OCI-LY3 (cell line): ENCODE measurements at regions not wholly inside any gene's neighbourhood (a gene's known extent, or its start where the extent isn't known, plus 50 kb on each side); places are given as distances from the start of the nearest gene placed in this dataset.

Source experiments
- H2AFZ ChIP-seq: fragments of 200-600, 300-600 bp; shearing (Covaris generic); 2 replicates; pipeline ENCODE4 v1.6.0; 2014; ENCODE audit warnings: antibody characterized with exemption, low read depth, low read length
- H3K27ac ChIP-seq: fragments of 200-600, 300-600 bp; sonication (generic); 2 replicates; pipeline ENCODE4 v1.5.1; 2014; ENCODE audit warnings: mild to moderate bottlenecking, low read length, moderate library complexity, mixed read lengths
- H3K27me3 ChIP-seq: fragments of 200-600, 300-600 bp; sonication (generic); 2 replicates; pipeline ENCODE4 v1.6.1; 2014; ENCODE audit warnings: low read depth, low read length, mixed read lengths
- H3K36me3 ChIP-seq: fragments of 200-600, 300-600 bp; sonication (generic); replicated peaks from 2 replicates; pipeline ENCODE3; 2014; ENCODE audit warnings: low read depth, low read length, mixed read lengths
- H3K4me1 ChIP-seq: fragments of 300-600, 200-600 bp; sonication (generic); 2 replicates; pipeline ENCODE4 v1.6.1; 2014; ENCODE audit warnings: low read length, mixed read lengths
- H3K4me2 ChIP-seq: fragments of 200-600, 300-600 bp; sonication (generic); 2 replicates; pipeline ENCODE4 v1.6.1; 2014; ENCODE audit warnings: low read length, mixed read lengths
- H3K4me3 ChIP-seq: fragments of 300-600, 200-600 bp; sonication (generic); 2 replicates; pipeline ENCODE4 v1.5.1; 2014; ENCODE audit warnings: antibody characterized with exemption, mild to moderate bottlenecking, low read length, moderate library complexity
- H3K79me2 ChIP-seq: fragments of 300-600, 200-600 bp; shearing (Covaris generic); 2 replicates; pipeline ENCODE4 v1.6.1; 2014; ENCODE audit warnings: mild to moderate bottlenecking, low read length, mixed read lengths
- H3K9ac ChIP-seq: fragments of 300-600, 200-600 bp; shearing (Covaris generic); 2 replicates; pipeline ENCODE4 v1.6.0; 2014; ENCODE audit warnings: mild to moderate bottlenecking, low read length, moderate library complexity
- H3K9me3 ChIP-seq: fragments of 200-600, 300-600 bp; shearing (Covaris generic); 2 replicates; pipeline ENCODE4 v1.6.1; 2014; ENCODE audit warnings: low read length, mixed read lengths; ENCODE audit not compliant: insufficient read depth
- H4K20me1 ChIP-seq: fragments of 200-600, 300-600 bp; sonication (generic); 2 replicates; pipeline ENCODE4 v1.6.1; 2016; ENCODE audit warnings: low read length, mixed read lengths; ENCODE audit not compliant: insufficient read depth
- EZH2phosphoT487 ChIP-seq: fragments of 200-600 bp; shearing (Covaris generic); IDR thresholded peaks from 2 replicates; pipeline ENCODE4 v1.6.1; 2018; ENCODE audit warnings: antibody characterized with exemption, mixed run types, low read depth
- TF ChIP-seq, protein P1 (sequence below): fragments of 200-600, 300-600 bp; sonication (generic); IDR thresholded peaks from 2 replicates; pipeline ENCODE4 v1.5.1; 2014; ENCODE audit warnings: antibody characterized with exemption, low read length, low read depth

GRCh38 chr12:131402781-131403396 is 308.0 kb upstream of the SFSWAP start:
- Histone ChIP-seq H4K20me1 (no peaks in the 10 kb centered on the region), H3K9ac (no peak overlapping the region), H3K4me2 (no peak overlapping the region), H3K27me3 (no peaks in the 10 kb centered on the region), H3K27ac (no peak overlapping the region), H2AFZ (no peak overlapping the region), H3K4me1 (no peaks in the 10 kb centered on the region), H3K36me3 (no peaks in the 10 kb centered on the region), H3K9me3 (peaks cover under 1% of the 10 kb centered on the region; the same call in 1 of the 2 replicates), H3K4me3 (no peak overlapping the region), H3K79me2 (no peaks in the 10 kb centered on the region)
- TF ChIP-seq, protein P1, sequence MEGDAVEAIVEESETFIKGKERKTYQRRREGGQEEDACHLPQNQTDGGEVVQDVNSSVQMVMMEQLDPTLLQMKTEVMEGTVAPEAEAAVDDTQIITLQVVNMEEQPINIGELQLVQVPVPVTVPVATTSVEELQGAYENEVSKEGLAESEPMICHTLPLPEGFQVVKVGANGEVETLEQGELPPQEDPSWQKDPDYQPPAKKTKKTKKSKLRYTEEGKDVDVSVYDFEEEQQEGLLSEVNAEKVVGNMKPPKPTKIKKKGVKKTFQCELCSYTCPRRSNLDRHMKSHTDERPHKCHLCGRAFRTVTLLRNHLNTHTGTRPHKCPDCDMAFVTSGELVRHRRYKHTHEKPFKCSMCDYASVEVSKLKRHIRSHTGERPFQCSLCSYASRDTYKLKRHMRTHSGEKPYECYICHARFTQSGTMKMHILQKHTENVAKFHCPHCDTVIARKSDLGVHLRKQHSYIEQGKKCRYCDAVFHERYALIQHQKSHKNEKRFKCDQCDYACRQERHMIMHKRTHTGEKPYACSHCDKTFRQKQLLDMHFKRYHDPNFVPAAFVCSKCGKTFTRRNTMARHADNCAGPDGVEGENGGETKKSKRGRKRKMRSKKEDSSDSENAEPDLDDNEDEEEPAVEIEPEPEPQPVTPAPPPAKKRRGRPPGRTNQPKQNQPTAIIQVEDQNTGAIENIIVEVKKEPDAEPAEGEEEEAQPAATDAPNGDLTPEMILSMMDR = no peak
- no peak for TF ChIP-seq EZH2phosphoT487

DNA sequence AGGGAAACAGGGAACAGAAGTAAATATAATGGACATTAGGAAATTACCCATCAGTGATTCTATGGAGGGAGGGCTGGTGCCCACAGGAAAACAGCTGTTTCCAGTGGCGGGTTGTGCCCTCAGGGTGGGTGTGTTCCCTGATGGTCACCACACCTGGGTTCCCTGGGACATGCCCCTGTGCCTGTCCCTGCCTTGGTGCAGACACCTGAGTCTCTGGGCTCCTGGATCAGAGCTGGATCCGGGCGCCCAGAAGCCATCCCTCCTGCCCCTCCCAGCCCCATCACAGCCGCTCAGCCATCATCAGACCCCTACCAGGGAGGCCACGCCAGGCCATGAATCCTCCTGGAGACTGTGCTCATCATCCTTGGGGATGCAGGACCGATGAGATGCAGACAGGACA is 307.2 kb upstream of the SFSWAP start:
- no peaks in the 10 kb centered on the region for H3K79me2 ChIP-seq
- no peak overlapping the region for H3K4me3 ChIP-seq
- H3K27ac ChIP-seq = no peak overlapping the region
- H3K9ac ChIP-seq = no peak overlapping the region
- H3K4me2 ChIP-seq = no peak overlapping the region
- H3K9me3 ChIP-seq = no peaks in the 10 kb centered on the region
- no peaks in the 10 kb centered on the region for H4K20me1 ChIP-seq
- H2AFZ ChIP-seq = no peak overlapping the region
- H3K27me3 ChIP-seq = no peaks in the 10 kb centered on the region
- no peak for TF ChIP-seq EZH2phosphoT487
- TF ChIP-seq, protein P1 = no peak
- no peaks in the 10 kb centered on the region for H3K4me1 ChIP-seq
- H3K36me3 ChIP-seq = no peaks in the 10 kb centered on the region

- H3K4me1 ChIP-seq = no peaks in the 10 kb centered on the region
- TF ChIP-seq, protein P1 = no peak
- no peak for TF ChIP-seq EZH2phosphoT487
- no peaks in the 10 kb centered on the region for H3K9me3 ChIP-seq
- H3K9ac ChIP-seq = no peak overlapping the region
- no peaks in the 10 kb centered on the region for H3K79me2 ChIP-seq
- H3K4me2 ChIP-seq = no peak overlapping the region
- H3K36me3 ChIP-seq = no peaks in the 10 kb centered on the region
- H3K27me3 ChIP-seq = no peaks in the 10 kb centered on the region
- H2AFZ ChIP-seq = no peak overlapping the region
- no peak overlapping the region for H3K4me3 ChIP-seq
- no peaks in the 10 kb centered on the region for H4K20me1 ChIP-seq
- H3K27ac ChIP-seq = no peak overlapping the region
Observed at GRCh38 chr12:131404705-131405104, 306.2 kb upstream of the SFSWAP start.

DNA sequence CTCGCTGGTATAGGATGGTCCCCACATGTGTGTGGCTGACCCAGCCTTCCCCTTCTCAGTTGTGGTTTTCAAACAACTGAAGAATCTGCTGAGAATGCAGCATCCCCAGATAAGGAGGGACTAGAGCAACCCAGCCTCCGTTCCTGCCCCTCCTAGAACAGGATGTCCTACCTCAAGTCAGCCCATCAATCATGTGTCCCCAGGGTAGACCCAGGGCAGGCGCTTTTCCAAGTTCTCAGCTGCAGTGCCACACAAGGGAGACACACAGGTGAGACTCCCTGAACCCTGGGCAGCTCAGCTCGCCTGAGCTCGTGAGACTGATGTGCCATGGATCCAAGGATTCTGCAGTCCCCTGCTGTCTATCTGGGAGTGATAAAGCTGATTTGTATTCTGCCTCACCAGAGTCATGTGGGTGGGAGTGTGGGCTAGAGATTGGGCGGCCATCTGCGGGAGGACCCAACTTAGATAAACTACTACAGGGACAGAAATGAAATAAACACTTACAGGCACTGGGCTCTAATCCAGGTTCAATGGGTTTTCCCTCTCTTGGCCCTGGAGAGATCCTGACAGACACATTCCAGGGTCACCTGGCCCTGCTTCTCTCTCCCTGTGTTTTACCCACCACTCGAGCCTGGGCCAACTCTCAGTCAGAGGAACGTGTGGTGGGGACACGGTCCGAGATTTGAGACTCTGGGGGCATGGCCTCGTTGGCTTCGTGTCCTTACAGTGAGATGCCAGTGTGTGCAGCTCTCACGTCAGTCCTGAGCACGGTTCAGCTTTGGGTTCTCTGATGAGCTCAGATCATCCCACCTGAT is 303.5 kb upstream of the SFSWAP start:
- H3K4me1 ChIP-seq = no peaks in the 10 kb centered on the region
- H3K36me3 ChIP-seq = no peaks in the 10 kb centered on the region
- H2AFZ ChIP-seq = no peak overlapping the region
- H3K79me2 ChIP-seq = no peaks in the 10 kb centered on the region
- H3K27ac ChIP-seq = no peak overlapping the region
- no peak overlapping the region for H3K9ac ChIP-seq
- TF ChIP-seq, protein P1 = no peak
- TF ChIP-seq EZH2phosphoT487 = no peak
- no peak overlapping the region for H3K4me2 ChIP-seq
- no peaks in the 10 kb centered on the region for H3K27me3 ChIP-seq
- no peak overlapping the region for H3K4me3 ChIP-seq
- H4K20me1 ChIP-seq = no peaks in the 10 kb centered on the region
- no peaks in the 10 kb centered on the region for H3K9me3 ChIP-seq
